Breast epithelium (tissue), 3 donors: ENCODE measurements at regions not wholly inside any gene's neighbourhood (a gene's known extent, or its start where the extent isn't known, plus 50 kb on each side); places are given as distances from the start of the nearest gene placed in this dataset.

ENCODE experiments used
- POLR2AphosphoS5 ChIP-seq, 3 donors: sonication (generic); formaldehyde crosslinking; IDR thresholded peaks; one replicate each; pipeline ENCODE4 v1.6.1; 2017; ENCODE audit warnings: antibody characterized with exemption in 3 of 3
- TF ChIP-seq, protein P1 (sequence below), 3 donors: fragments of 450-650 bp; IDR thresholded peaks; one replicate each; pipeline ENCODE4 v1.5.1; 2016 to 2017; ENCODE audit warnings: antibody characterized with exemption in 3 of 3, mild to moderate bottlenecking in 3 of 3, moderate library complexity in 3 of 3

- TF ChIP-seq, protein P1, sequence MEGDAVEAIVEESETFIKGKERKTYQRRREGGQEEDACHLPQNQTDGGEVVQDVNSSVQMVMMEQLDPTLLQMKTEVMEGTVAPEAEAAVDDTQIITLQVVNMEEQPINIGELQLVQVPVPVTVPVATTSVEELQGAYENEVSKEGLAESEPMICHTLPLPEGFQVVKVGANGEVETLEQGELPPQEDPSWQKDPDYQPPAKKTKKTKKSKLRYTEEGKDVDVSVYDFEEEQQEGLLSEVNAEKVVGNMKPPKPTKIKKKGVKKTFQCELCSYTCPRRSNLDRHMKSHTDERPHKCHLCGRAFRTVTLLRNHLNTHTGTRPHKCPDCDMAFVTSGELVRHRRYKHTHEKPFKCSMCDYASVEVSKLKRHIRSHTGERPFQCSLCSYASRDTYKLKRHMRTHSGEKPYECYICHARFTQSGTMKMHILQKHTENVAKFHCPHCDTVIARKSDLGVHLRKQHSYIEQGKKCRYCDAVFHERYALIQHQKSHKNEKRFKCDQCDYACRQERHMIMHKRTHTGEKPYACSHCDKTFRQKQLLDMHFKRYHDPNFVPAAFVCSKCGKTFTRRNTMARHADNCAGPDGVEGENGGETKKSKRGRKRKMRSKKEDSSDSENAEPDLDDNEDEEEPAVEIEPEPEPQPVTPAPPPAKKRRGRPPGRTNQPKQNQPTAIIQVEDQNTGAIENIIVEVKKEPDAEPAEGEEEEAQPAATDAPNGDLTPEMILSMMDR (IDR thresholded peaks at IDR 0.05) = peak; percentile 41 to 70 (median 60)
- TF ChIP-seq POLR2AphosphoS5 (IDR thresholded peaks at IDR 0.05) = no peak
Observed at GRCh38 chr6:138692058-138692977, 81.3 kb upstream of the CCDC28A start.
